Renal cortex interstitium (tissue), 11 donors: ENCODE measurements at regions not wholly inside any gene's neighbourhood (a gene's known extent, or its start where the extent isn't known, plus 50 kb on each side); places are given as distances from the start of the nearest gene placed in this dataset.
A peak's percentile ranks its signal among the peaks of the same experiment; 100 is the strongest.

Experiments
- DNase-seq, 11 donors: peaks; one replicate each; pipeline ENCODE4 v3.0.0-alpha.2; 2013; ENCODE audit warnings: low read depth in 9 of 11, low spot score in 4 of 11; ENCODE audit errors: extremely low read depth in 1 of 11

DNA sequence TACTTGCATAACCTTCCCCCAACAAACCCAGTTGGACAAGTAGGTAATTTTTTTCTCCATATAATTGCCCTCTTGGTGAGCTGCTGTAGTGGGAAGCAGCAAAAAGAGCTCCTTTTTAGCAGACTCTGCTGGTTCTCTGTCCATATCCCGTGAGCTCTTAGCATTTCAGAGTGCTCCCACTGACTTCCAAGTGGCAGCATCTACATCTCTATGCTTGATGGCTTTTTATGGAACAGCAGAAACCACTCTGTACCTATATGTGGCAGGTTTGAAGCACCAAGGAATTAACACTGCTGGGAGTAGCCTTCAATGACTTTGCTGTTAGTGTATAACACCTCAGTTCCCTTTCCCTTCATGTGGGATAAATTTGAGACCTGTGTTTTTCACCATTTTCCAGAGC lies 168.4 kb upstream of the NHS start:
- DNase-seq = no peak

DNA sequence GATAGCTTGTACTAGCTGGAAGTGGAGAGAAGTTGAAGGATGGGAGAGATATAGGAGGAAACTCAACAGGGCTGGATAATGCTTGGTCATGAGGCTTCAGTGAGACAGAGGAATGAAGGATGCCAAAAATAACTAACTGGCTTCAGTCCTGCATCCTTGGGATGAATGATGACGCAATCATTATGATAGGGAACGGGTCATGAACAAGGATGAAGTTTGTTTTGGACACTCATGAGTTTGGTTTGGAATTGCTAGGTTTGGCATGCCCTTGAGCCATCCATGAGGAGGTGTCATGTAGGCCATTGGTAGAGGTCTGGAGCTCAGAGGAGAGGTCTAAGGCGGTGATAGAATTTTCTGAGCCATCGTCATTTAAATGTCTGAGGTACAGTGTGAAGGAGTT lies 160.0 kb upstream of the NHS start:
- DNase-seq = no peak

DNA sequence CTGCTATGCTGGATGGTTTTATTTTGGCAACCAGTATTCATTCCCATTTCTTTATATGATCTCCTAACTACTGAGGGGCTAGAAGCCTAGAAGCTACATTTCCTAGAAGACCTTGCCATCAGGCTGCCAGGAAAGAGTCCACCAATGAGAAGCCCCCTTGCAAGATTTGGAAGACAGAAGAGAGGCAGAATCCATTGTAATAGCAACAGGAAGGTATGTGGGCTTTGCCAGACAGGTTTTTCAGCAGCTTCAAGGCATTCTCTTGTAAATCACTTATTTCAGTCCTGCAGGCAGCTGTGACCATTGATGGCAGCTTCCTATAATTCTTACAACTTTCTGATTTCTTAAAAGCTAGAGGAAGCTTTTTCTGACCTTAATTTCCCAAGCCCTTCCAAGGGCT lies 148.3 kb upstream of the NHS start:
- DNase-seq = no peak

DNA sequence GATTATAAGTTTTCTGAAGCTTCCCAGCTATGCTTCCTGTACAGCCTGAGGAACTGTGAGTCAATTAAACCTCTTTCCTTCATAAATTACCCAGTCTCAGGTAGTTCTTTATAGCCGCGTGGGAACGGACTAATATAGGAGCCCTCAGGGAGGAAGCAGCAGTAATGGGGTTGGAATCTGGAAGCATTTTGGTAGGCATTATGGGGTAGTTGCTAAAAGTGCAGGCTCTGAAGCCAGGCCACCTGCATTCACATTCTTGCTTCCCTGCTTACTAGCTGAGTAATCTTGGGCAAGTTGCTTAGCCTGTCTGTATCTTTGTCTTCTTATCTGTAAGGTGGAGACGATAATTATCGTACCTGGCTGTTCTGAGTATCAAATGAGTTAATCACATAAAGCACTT lies 137.9 kb upstream of the NHS start:
- DNase-seq = no peak

DNA sequence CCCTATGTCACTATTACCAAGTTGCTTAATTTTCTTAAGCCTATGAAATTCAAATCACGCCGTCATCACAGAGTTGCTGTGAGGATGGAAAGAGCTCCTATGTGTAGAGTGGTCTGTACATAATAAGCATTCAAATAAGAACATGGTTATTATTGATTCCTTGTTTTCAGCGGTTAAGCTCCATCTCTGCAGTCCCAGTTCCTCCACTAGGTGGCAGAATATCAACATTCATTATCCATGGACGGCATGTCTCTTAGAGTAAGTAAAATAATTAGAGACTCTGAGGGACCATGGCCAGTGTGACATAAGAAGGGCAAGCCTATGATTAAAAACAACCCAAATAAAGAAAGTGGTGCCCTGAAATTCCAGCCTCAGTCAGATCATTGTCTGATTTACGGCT lies 132.5 kb upstream of the NHS start:
- peak; percentile 6 to 54 (median 32) for DNase-seq

DNA sequence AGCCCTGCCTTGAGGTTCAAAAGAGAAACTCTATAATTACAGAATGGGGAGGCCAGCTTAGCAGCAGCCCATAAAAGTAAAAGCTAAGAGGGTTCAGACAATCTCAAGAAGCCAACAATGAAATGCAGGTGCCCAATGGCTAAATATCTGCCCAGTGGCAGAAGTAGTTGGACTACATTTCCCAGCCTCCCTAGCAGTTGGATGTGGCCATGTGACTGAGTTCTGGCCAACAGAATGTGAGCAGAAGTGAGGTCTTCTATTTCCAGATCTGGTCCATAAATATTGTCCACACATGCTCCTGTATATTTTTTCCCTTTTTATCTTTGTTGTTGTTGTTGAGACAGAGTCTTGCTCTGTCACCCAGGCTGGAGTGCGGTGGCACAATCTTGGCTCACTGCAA lies 127.9 kb upstream of the NHS start:
- DNase-seq = no peak

DNA sequence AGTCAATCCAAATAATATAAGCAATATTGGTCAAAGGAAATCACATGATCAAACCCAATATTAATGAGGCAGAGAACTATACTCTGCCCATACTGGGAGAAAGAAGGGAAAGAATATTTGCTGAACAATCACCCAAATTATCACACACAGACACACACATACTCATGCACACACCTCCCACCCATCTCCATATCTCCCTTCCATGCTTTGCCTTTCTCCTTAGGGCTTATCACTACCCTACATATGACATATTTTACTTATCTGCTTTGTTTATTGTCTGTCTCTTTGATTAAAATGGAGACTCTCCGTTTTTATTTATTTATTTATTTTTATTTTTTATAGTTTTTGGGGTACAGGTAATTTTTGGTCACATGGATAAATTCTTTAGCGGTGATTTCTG lies 112.9 kb upstream of the NHS start:
- DNase-seq = no peak

DNA sequence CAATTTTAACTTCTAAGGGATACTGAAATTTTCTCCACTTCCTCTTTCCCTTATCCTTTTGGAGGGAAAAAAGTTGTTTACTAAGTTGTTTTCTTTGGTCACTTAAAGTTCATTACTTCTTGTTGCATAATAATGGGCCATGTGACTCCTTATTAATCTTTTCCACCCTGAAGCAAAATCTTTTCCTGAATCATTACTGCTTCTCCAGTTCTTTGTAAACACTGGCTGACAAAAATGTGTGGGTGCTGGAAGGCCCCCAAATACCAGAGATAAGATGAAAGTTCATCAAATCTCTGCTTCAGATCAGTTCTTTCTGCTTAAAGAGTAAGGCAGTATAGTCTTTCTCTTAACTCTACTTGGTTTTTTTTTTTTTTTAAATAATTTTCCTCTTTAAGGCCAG lies 108.9 kb upstream of the NHS start:
- no peak for DNase-seq

DNA sequence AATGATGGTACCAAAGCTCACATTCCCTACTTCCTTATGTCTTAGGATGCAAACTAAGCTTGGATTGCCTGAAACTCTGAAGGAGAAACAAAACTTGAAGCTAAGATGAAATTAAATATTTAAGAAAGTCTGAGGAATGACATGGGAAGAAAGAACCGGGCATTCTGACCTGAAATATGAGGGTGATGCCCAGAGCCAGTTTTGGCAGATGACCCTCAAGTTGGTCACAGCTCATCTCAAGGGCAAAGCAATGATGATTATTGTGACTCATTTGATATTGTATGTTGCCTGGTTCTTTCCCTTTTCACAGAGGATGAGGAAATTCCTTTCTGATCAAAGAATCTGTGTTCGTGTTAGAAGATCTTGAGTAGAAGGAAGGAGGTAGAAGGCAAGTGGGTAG lies 96.0 kb upstream of the NHS start:
- no peak for DNase-seq

DNA sequence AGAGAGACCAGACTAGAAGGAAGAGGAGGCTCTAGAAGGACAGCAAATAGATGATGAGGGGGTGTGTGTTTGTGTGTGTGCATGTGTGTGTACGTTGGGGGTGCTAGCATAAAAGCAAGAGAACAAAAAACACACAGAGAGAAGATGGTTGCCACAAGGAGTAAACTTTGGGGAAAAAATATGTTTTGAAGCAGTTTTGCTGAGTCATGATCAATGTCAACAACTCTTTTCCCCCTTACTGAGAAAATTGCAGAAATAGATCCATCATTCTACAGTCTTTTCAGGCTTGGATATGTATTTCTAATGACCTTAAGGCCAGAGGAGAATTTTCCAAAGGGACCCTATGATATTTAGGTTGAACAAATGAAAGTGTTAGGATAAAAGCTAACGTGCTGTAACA lies 89.0 kb upstream of the NHS start:
- DNase-seq = no peak

DNA sequence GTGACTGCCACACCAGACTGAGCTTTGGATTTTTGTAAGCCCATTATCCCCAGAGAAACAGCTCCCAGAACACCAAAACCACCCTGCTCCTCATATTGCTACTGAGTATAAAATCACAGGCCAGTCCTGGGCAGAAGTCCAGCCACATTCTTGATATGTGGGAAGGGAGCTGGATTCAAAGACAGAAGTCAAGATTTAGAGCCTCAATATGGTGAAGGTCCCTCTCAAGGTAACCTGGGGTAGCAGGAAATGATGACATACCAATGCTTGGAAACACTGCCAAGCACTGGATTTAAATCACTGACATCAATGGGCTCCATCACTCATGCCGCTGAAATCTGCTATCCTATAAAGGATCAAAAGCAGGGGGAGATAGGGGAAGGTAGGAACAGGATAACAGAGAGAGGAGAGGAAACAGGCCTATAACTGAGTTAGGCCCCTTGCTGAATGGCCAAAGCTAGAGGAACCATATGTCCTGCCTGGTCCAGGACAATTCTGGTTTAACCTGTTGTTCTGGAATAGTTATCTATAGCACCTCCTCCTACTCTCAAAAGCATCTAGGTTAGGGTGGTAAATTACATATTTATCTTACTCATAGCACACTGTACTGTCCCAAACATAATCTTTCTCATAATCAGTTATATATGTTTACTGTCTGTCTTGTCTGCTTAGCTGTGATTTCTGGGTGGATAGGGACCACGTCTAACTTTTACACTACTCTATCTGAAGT lies 83.7 kb upstream of the NHS start:
- no peak for DNase-seq

DNA sequence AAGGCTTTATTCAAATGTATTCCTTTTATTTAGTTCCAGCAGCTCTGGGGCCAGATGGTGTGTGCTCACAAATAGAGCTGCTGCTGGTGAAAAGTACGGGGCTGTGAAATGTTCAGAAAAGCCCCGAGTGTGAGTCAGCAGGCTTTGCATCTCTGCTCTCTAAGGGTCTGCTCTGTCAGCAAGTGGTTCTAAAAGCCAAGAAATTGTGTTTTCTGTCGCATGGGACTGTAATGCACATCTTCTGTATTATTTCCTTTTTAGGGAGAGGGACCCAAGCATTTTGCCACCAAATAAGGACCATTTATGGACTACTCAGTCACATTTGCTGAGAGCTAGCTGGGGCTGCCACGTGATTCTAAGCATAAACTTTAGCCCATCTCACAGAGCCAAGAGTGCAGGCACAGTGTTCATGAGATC lies 82.9 kb upstream of the NHS start:
- no peak for DNase-seq

DNA sequence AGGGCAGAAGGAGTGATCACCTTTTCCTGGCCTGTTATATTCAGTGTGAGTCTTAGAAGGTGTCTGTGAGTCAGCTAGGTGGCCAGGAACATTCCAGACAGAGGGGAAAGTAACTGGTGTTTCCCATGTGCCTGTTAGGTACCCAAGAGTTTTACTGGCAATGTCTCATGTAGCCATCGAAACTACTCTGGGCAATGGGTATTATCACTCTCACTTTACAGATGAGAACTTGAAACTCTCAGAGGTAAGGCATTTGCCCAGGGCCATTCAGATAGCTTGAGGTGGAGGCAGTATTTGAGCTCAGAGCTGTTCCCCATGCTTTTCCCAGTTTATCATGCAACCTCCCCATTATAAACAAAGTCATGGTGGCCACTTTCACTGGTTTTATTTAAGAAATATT lies 80.4 kb upstream of the NHS start:
- no peak for DNase-seq

DNA sequence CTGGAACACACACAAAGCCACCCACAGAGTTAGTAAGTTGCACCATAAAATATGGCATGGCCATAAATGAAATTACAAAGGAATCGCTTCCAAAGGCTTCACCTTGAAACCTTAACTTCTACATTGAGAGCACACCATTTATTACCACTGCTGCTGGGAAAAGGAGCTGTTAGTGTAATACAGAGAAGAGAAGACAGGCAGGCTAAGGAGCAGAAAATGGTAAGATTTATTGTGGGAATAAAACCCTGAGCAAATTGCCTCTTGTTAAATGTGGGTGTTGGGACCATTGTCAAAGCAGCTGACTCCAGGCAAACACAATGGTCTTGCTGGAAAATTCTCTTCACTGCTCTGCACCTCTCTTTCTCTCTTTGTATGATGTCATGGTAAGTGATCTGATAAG lies 79.2 kb upstream of the NHS start:
- DNase-seq = no peak

DNA sequence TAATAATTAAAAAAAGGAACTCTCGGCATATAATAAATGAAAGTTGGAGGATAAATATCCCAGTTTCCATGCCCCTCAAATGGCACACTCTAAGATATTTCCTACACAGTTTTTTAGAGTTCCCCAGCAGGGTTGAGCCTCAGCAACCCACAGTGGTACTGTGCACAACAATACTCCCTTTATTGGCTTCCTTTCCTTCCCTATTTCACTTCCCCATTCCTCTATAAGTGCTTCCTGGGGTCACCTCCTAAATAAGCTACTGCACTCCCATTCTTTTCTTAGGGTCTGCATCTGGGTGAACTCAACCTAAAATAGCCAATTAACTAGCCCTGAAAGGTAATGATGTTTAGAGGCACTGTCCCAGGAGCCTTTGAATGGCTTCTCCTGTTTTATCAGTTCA lies 76.4 kb upstream of the NHS start:
- no peak for DNase-seq

DNA sequence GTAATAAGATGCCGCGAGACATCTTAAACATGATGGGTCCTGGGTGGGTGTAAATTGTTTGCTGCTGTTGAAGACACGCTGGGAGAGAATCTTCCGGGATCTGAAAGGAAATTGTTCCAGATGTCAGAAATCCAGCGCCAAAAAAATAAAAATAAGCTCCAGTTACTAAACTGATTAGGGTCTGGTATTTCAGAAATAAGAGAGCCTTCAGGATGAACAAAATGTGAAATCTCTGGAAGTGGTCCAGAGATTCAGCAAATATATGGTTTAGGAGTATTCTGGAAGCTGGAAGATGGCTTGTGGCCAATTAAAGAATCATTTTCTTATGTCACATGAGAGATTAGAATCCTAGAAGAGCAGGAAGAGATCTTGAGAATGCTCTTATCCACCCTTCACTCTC lies 75.8 kb upstream of the NHS start:
- DNase-seq = no peak

DNA sequence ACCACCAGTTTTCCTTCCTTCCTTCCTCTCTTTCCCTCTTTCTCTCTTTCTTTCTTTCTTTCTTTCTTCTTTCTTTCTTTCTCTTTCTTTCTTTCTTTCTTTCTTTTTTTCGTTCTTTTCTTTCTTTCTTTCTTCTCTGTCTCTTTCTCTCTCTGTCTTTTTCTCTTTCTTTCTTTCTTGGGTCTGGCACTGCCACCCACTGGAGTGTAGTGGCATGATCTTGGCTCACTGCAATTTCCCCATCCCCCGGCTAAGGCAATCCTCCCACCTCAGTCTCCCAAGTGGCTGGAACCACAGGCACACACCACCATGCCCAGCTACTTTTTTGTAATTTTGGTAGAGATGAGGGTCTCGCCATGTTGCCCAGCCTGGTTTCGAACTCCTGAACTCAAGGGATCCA lies 51.6 kb upstream of the NHS start:
- DNase-seq = no peak
